Suprapubic skin (tissue), 3 donors: ENCODE measurements at regions not wholly inside any gene's neighbourhood (a gene's known extent, or its start where the extent isn't known, plus 50 kb on each side); places are given as distances from the start of the nearest gene placed in this dataset.

Source experiments
- CTCF ChIP-seq, 2 donors: fragments of 200-600 bp in 1 of 2; fragments of 450-650 bp in 1 of 2; sonication (generic) in 1 of 2; IDR thresholded peaks; one replicate each; pipeline ENCODE4 v1.5.1; 2016 to 2019; ENCODE audit warnings: antibody characterized with exemption in 2 of 2, mild to moderate bottlenecking in 1 of 2, moderate library complexity in 1 of 2
- EP300 ChIP-seq: sonication (generic); formaldehyde crosslinking; IDR thresholded peaks from one replicate; pipeline ENCODE4 v1.6.1; 2017; ENCODE audit warnings: antibody characterized with exemption
- POLR2A ChIP-seq, 2 donors: fragments of 450-650 bp; IDR thresholded peaks; one replicate each; pipeline ENCODE4 v1.6.1; 2017; ENCODE audit warnings: antibody characterized with exemption in 2 of 2, mild to moderate bottlenecking in 2 of 2, moderate library complexity in 2 of 2

- TF ChIP-seq EP300 (no peak), CTCF (IDR thresholded peaks at IDR 0.05) (no peak), POLR2A (IDR thresholded peaks at IDR 0.05) (no peak)
Observed at GRCh38 chr2:220572385-220572784, 945.0 kb downstream of the SLC4A3 start.
